ENCODE measurements at regions not wholly inside any gene's neighbourhood (a gene's known extent, or its start where the extent isn't known, plus 50 kb on each side); places are given as distances from the start of the nearest gene placed in this dataset.

DNA sequence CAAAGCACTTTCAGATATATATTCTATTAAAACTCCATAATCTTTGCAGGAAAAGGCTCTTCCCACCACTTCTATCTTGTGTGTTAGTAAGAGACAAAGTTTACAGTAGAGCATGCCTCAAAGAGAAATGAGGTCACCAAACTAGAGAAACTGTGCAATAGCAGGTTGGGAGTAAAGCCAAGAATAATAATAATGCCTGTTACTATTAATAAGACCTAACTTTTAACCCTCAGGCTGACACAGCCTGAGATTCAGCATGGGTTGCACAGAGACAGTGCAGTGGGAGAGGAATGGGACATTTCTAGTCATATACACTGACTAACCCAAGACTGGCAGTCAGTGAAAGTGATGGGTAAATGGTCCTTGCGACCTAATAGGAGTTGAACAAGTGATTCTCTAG, 320.2 kb upstream of the NFIA start (continued):
- TF ChIP-seq, protein P1, sequence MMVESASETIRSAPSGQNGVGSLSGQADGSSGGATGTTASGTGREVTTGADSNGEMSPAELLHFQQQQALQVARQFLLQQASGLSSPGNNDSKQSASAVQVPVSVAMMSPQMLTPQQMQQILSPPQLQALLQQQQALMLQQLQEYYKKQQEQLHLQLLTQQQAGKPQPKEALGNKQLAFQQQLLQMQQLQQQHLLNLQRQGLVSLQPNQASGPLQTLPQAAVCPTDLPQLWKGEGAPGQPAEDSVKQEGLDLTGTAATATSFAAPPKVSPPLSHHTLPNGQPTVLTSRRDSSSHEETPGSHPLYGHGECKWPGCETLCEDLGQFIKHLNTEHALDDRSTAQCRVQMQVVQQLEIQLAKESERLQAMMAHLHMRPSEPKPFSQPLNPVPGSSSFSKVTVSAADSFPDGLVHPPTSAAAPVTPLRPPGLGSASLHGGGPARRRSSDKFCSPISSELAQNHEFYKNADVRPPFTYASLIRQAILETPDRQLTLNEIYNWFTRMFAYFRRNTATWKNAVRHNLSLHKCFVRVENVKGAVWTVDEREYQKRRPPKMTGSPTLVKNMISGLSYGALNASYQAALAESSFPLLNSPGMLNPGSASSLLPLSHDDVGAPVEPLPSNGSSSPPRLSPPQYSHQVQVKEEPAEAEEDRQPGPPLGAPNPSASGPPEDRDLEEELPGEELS (CRISPR knock-in tag; IDR thresholded peaks at IDR 0.05), result no peak
- TF ChIP-seq ZNF396 (CRISPR knock-in tag; IDR thresholded peaks at IDR 0.05; ENCODE audit: borderline replicate concordance), result no peak

DNA sequence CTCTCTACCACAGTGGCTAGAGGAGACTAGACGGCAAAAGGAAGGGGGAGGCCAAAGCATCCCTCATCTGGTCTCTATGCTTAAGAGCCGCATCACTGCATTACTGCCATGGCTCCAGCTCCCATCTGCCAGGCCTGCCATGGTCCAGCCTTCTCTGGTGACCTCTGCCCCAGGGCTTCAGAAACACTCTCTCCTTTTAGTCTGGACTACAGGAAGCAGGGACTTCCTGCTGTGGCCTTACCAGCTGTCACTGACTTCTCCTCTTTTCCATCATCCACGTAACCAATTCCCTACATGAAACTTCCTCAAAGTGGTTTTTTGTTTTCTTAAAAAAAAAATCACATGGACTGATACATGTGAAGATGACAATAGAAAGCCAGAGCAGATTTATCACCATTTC, 323.1 kb upstream of the NFIA start:
- no peaks in the 10 kb centered on the region for H3K27me3 Mint-ChIP-seq (ENCODE audit: low read depth)
- POLR2A ChIA-PET, result no interaction called here
- H3K4me3 Mint-ChIP-seq, result no peak overlapping the region
- DNase-seq (ENCODE audit: low spot score), result no peak
- H3K36me3 Mint-ChIP-seq, result no peaks in the 10 kb centered on the region
- CTCF ChIA-PET, result no interaction called here
- H3K9me3 Mint-ChIP-seq, result no peaks in the 10 kb centered on the region
- TF ChIP-seq, protein P2, sequence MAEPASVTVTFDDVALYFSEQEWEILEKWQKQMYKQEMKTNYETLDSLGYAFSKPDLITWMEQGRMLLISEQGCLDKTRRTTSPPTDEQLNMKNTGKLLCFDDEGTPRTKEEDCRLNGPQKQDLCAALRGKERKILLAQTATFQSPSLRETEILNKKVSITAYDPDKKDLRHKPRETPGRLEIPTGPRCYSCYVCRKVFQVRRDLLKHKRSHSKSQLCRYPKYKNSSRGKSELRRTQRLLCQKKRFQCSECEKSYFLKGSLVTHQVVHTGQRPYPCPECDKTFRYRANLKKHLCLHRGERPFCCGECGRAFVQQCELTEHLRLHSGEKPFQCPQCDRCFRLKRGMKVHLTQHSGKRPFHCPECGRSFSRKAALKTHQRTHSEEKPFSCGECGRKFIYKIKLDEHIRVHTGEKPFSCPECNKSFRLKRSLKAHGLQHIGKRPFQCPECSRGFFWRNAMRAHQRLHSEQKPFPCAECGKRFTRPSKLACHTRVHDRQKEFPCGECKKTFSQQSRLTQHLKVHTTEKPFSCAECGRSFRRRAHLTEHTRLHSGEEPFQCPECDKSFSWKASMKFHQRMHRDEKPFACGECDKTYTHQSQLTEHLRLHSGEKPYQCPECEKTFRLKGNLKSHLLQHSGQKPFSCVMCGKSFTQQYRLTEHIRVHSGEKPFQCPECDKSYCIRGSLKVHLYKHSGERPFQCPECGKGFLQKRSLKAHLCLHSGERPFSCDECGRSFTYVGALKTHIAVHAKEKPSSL (CRISPR knock-in tag; conservative IDR thresholded peaks at IDR 0.05), result no peak
- TF ChIP-seq SMAD4 (CRISPR knock-in tag; IDR thresholded peaks at IDR 0.05) (no peak), NFATC4 (CRISPR knock-in tag; IDR thresholded peaks at IDR 0.05) (no peak), FOXP1 (CRISPR knock-in tag; IDR thresholded peaks at IDR 0.05; ENCODE audit: borderline replicate concordance) (no peak), JUN (CRISPR knock-in tag; IDR thresholded peaks at IDR 0.05) (no peak), TEAD4 (CRISPR knock-in tag; IDR thresholded peaks at IDR 0.05) (no peak), ZNF416 (CRISPR knock-in tag; IDR thresholded peaks at IDR 0.05) (no peak), NFE2L1 (CRISPR knock-in tag; IDR thresholded peaks at IDR 0.05) (no peak), NR2C2 (CRISPR knock-in tag; IDR thresholded peaks at IDR 0.05) (no peak), TP53 (CRISPR knock-in tag; IDR thresholded peaks at IDR 0.05) (no peak)
- TF ChIP-seq, protein P3, sequence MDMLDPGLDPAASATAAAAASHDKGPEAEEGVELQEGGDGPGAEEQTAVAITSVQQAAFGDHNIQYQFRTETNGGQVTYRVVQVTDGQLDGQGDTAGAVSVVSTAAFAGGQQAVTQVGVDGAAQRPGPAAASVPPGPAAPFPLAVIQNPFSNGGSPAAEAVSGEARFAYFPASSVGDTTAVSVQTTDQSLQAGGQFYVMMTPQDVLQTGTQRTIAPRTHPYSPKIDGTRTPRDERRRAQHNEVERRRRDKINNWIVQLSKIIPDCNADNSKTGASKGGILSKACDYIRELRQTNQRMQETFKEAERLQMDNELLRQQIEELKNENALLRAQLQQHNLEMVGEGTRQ (CRISPR knock-in tag; IDR thresholded peaks at IDR 0.05), result no peak
- TF ChIP-seq, protein P4, sequence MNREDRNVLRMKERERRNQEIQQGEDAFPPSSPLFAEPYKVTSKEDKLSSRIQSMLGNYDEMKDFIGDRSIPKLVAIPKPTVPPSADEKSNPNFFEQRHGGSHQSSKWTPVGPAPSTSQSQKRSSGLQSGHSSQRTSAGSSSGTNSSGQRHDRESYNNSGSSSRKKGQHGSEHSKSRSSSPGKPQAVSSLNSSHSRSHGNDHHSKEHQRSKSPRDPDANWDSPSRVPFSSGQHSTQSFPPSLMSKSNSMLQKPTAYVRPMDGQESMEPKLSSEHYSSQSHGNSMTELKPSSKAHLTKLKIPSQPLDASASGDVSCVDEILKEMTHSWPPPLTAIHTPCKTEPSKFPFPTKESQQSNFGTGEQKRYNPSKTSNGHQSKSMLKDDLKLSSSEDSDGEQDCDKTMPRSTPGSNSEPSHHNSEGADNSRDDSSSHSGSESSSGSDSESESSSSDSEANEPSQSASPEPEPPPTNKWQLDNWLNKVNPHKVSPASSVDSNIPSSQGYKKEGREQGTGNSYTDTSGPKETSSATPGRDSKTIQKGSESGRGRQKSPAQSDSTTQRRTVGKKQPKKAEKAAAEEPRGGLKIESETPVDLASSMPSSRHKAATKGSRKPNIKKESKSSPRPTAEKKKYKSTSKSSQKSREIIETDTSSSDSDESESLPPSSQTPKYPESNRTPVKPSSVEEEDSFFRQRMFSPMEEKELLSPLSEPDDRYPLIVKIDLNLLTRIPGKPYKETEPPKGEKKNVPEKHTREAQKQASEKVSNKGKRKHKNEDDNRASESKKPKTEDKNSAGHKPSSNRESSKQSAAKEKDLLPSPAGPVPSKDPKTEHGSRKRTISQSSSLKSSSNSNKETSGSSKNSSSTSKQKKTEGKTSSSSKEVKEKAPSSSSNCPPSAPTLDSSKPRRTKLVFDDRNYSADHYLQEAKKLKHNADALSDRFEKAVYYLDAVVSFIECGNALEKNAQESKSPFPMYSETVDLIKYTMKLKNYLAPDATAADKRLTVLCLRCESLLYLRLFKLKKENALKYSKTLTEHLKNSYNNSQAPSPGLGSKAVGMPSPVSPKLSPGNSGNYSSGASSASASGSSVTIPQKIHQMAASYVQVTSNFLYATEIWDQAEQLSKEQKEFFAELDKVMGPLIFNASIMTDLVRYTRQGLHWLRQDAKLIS (CRISPR knock-in tag; IDR thresholded peaks at IDR 0.05; ENCODE audit: borderline replicate concordance), result no peak
- TF ChIP-seq, protein P1 (CRISPR knock-in tag; IDR thresholded peaks at IDR 0.05), result no peak
- TF ChIP-seq, protein P5, sequence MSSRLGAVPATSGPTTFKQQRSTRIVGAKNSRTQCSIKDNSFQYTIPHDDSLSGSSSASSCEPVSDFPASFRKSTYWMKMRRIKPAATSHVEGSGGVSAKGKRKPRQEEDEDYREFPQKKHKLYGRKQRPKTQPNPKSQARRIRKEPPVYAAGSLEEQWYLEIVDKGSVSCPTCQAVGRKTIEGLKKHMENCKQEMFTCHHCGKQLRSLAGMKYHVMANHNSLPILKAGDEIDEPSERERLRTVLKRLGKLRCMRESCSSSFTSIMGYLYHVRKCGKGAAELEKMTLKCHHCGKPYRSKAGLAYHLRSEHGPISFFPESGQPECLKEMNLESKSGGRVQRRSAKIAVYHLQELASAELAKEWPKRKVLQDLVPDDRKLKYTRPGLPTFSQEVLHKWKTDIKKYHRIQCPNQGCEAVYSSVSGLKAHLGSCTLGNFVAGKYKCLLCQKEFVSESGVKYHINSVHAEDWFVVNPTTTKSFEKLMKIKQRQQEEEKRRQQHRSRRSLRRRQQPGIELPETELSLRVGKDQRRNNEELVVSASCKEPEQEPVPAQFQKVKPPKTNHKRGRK (CRISPR knock-in tag; IDR thresholded peaks at IDR 0.05; ENCODE audit: borderline replicate concordance), result no peak
- TF ChIP-seq, protein P6, sequence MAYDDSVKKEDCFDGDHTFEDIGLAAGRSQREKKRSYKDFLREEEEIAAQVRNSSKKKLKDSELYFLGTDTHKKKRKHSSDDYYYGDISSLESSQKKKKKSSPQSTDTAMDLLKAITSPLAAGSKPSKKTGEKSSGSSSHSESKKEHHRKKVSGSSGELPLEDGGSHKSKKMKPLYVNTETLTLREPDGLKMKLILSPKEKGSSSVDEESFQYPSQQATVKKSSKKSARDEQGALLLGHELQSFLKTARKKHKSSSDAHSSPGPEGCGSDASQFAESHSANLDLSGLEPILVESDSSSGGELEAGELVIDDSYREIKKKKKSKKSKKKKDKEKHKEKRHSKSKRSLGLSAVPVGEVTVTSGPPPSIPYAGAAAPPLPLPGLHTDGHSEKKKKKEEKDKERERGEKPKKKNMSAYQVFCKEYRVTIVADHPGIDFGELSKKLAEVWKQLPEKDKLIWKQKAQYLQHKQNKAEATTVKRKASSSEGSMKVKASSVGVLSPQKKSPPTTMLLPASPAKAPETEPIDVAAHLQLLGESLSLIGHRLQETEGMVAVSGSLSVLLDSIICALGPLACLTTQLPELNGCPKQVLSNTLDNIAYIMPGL (CRISPR knock-in tag; IDR thresholded peaks at IDR 0.05), result no peak
- TF ChIP-seq, protein P7, sequence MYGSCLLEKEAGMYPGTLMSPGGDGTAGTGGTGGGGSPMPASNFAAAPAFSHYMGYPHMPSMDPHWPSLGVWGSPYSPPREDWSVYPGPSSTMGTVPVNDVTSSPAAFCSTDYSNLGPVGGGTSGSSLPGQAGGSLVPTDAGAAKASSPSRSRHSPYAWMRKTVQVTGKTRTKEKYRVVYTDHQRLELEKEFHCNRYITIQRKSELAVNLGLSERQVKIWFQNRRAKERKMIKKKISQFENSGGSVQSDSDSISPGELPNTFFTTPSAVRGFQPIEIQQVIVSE (CRISPR knock-in tag; IDR thresholded peaks at IDR 0.05; ENCODE audit: borderline replicate concordance), result no peak
- H3K27ac Mint-ChIP-seq, result no peak overlapping the region
- no peak for ATAC-seq
- no peaks in the 10 kb centered on the region for H3K4me1 Mint-ChIP-seq
